MG63 (cell line): ENCODE measurements at regions not wholly inside any gene's neighbourhood (a gene's known extent, or its start where the extent isn't known, plus 50 kb on each side); places are given as distances from the start of the nearest gene placed in this dataset.
"Not testable (repeated sequence)": the region's sequence is repeated elsewhere in the genome, so short reads cannot be mapped to it uniquely, and the experiment has no call there.

Experiments
- DNase-seq: peaks from one replicate; pipeline ENCODE4 v3.0.0-alpha.2; 2020
- H3K27me3 ChIP-seq: fragments of 250-450 bp; sonication (Bioruptor Pico); 2 replicates; pipeline ENCODE4 v1.5.1; 2020; ENCODE audit warnings: mild to moderate bottlenecking, moderate library complexity
- H3K36me3 ChIP-seq: fragments of 250-450 bp; sonication (Bioruptor Pico); 2 replicates; pipeline ENCODE4 v1.5.1; 2020; ENCODE audit warnings: mild to moderate bottlenecking, moderate library complexity
- H3K4me3 ChIP-seq: fragments of 250-450 bp; sonication (Bioruptor Pico); 2 replicates; pipeline ENCODE4 v1.5.1; 2020; ENCODE audit warnings: mild to moderate bottlenecking, moderate library complexity
- H3K9me3 ChIP-seq: fragments of 250-450 bp; sonication (Bioruptor Pico); 2 replicates; pipeline ENCODE4 v1.5.1; 2020; ENCODE audit warnings: mild to moderate bottlenecking, moderate library complexity

GRCh38 chr10:30183055-30183402 lies 123.6 kb upstream of the JCAD start:
- H3K4me3 ChIP-seq, result no peak overlapping the region
- no peaks in the 10 kb centered on the region for H3K27me3 ChIP-seq
- DNase-seq, result no peak
- no peaks in the 10 kb centered on the region for H3K9me3 ChIP-seq
- no peaks in the 10 kb centered on the region for H3K36me3 ChIP-seq

GRCh38 chr10:30182191-30183054 lies 123.0 kb upstream of the JCAD start:
- no peaks in the 10 kb centered on the region for H3K27me3 ChIP-seq
- no peak overlapping the region for H3K4me3 ChIP-seq
- H3K9me3 ChIP-seq, result no peaks in the 10 kb centered on the region
- no peaks in the 10 kb centered on the region for H3K36me3 ChIP-seq
- DNase-seq, result peak; percentile 78

- H3K27me3 ChIP-seq, result no peaks in the 10 kb centered on the region
- H3K9me3 ChIP-seq, result no peaks in the 10 kb centered on the region
- H3K4me3 ChIP-seq, result no peak overlapping the region
- no peaks in the 10 kb centered on the region for H3K36me3 ChIP-seq
- DNase-seq, result no peak
These were observed 119.1 kb upstream of the JCAD start for GRCh38 chr10:30178356-30178964.

GRCh38 chr10:30176776-30177533 lies 117.6 kb upstream of the JCAD start:
- DNase-seq, result no peak
- Histone ChIP-seq H3K9me3 (no peaks in the 10 kb centered on the region), H3K4me3 (no peak overlapping the region), H3K27me3 (no peaks in the 10 kb centered on the region), H3K36me3 (no peaks in the 10 kb centered on the region)

- Histone ChIP-seq H3K36me3 (no peaks in the 10 kb centered on the region), H3K9me3 (no peaks in the 10 kb centered on the region), H3K27me3 (no peaks in the 10 kb centered on the region), H3K4me3 (no peak overlapping the region)
- DNase-seq, result no peak
These were observed 116.8 kb upstream of the JCAD start for GRCh38 chr10:30176182-30176581.

GRCh38 chr10:30172673-30173072 lies 113.3 kb upstream of the JCAD start:
- Histone ChIP-seq H3K9me3 (no peaks in the 10 kb centered on the region), H3K36me3 (no peaks in the 10 kb centered on the region), H3K4me3 (no peak overlapping the region), H3K27me3 (no peaks in the 10 kb centered on the region)
- no peak for DNase-seq

GRCh38 chr10:30172091-30172490 lies 112.7 kb upstream of the JCAD start:
- Histone ChIP-seq H3K9me3 (no peaks in the 10 kb centered on the region), H3K36me3 (no peaks in the 10 kb centered on the region), H3K4me3 (no peak overlapping the region), H3K27me3 (no peaks in the 10 kb centered on the region)
- no peak for DNase-seq

- H3K27me3 ChIP-seq, result no peaks in the 10 kb centered on the region
- no peaks in the 10 kb centered on the region for H3K9me3 ChIP-seq
- no peak overlapping the region for H3K4me3 ChIP-seq
- DNase-seq, result no peak
- H3K36me3 ChIP-seq, result no peaks in the 10 kb centered on the region
These were observed 112.2 kb upstream of the JCAD start for GRCh38 chr10:30171601-30172000.

GRCh38 chr10:30170814-30171213 lies 111.4 kb upstream of the JCAD start:
- Histone ChIP-seq H3K36me3 (no peaks in the 10 kb centered on the region), H3K9me3 (no peaks in the 10 kb centered on the region)
- DNase-seq, result no peak

GRCh38 chr10:30170146-30170545 lies 110.8 kb upstream of the JCAD start:
- DNase-seq, result no peak
- Histone ChIP-seq H3K36me3 (no peaks in the 10 kb centered on the region), H3K27me3 (no peaks in the 10 kb centered on the region), H3K4me3 (no peak overlapping the region), H3K9me3 (no peaks in the 10 kb centered on the region)

More at GRCh38 chr10:30170814-30171213, 111.4 kb upstream of the JCAD start:
- no peaks in the 10 kb centered on the region for H3K27me3 ChIP-seq
- no peak overlapping the region for H3K4me3 ChIP-seq

- H3K36me3 ChIP-seq, result no peaks in the 10 kb centered on the region
- H3K27me3 ChIP-seq, result no peaks in the 10 kb centered on the region
- H3K9me3 ChIP-seq, result no peaks in the 10 kb centered on the region
- DNase-seq, result no peak
- no peak overlapping the region for H3K4me3 ChIP-seq
These were observed 110.0 kb upstream of the JCAD start for GRCh38 chr10:30169342-30169741.

- Histone ChIP-seq H3K36me3 (no peaks in the 10 kb centered on the region), H3K27me3 (no peaks in the 10 kb centered on the region), H3K4me3 (no peak overlapping the region), H3K9me3 (no peaks in the 10 kb centered on the region)
- DNase-seq, result no peak
These were observed 107.5 kb upstream of the JCAD start for GRCh38 chr10:30166929-30167328.

- H3K27me3 ChIP-seq, H3K9me3 ChIP-seq, H3K4me3 ChIP-seq, DNase-seq, H3K36me3 ChIP-seq: not testable (repeated sequence)
These were observed 104.0 kb upstream of the JCAD start for GRCh38 chr10:30163410-30163809.

- not testable (repeated sequence) for H3K9me3 ChIP-seq, H3K4me3 ChIP-seq, DNase-seq, H3K27me3 ChIP-seq, H3K36me3 ChIP-seq
These were observed 103.4 kb upstream of the JCAD start for GRCh38 chr10:30162796-30163195.

- H3K9me3 ChIP-seq, result no peaks in the 10 kb centered on the region
- H3K4me3 ChIP-seq, result no peak overlapping the region
- H3K27me3 ChIP-seq, result no peaks in the 10 kb centered on the region
- H3K36me3 ChIP-seq, result no peaks in the 10 kb centered on the region
- no peak for DNase-seq
These were observed 101.0 kb upstream of the JCAD start for GRCh38 chr10:30160271-30160982.

GRCh38 chr10:30159614-30160013 lies 100.2 kb upstream of the JCAD start:
- H3K9me3 ChIP-seq, H3K4me3 ChIP-seq, DNase-seq, H3K36me3 ChIP-seq, H3K27me3 ChIP-seq: not testable (repeated sequence)
